H9 (cell line): ENCODE measurements at regions not wholly inside any gene's neighbourhood (a gene's known extent, or its start where the extent isn't known, plus 50 kb on each side); places are given as distances from the start of the nearest gene placed in this dataset.

Experiments
- DNase-seq: peaks from one replicate; pipeline ENCODE4 v3.0.0-alpha.2; 2017
- H2AFZ ChIP-seq: one replicate; pipeline ENCODE4 v1.6.1; 2013; ENCODE audit warnings: mild to moderate bottlenecking, low read length, control low read depth, moderate library complexity
- H2AK5ac ChIP-seq: 2 replicates; pipeline ENCODE4 v1.6.1; 2013; ENCODE audit warnings: low read length, control low read depth, mixed read lengths; ENCODE audit not compliant: insufficient read length
- H2BK120ac ChIP-seq: one replicate; pipeline ENCODE4 v1.6.1; 2013; ENCODE audit warnings: low read depth, mild to moderate bottlenecking, low read length, control low read depth, inconsistent platforms; ENCODE audit not compliant: poor library complexity, severe bottlenecking
- H2BK12ac ChIP-seq: 2 replicates; pipeline ENCODE4 v1.6.1; 2013; ENCODE audit warnings: low read length, control low read depth, mixed read lengths, low read depth; ENCODE audit not compliant: insufficient read length
- H2BK15ac ChIP-seq: 2 replicates; pipeline ENCODE4 v1.6.1; 2013; ENCODE audit warnings: low read depth, low read length, control low read depth
- H2BK20ac ChIP-seq: one replicate; pipeline ENCODE4 v1.6.1; 2013; ENCODE audit warnings: low read depth, mild to moderate bottlenecking, low read length, control low read depth, inconsistent platforms; ENCODE audit not compliant: poor library complexity, severe bottlenecking
- H2BK5ac ChIP-seq: 2 replicates; pipeline ENCODE4 v1.6.1; 2013; ENCODE audit warnings: low read length, control low read depth, mixed read lengths; ENCODE audit not compliant: insufficient read length
- H3K14ac ChIP-seq: 2 replicates; pipeline ENCODE4 v1.6.1; 2013; ENCODE audit warnings: low read length, control low read depth; ENCODE audit not compliant: insufficient read depth
- H3K18ac ChIP-seq: 2 replicates; pipeline ENCODE4 v1.6.1; 2013; ENCODE audit warnings: low read depth, mild to moderate bottlenecking, mixed read lengths, low read length, control low read depth; ENCODE audit not compliant: insufficient read length
- H3K23ac ChIP-seq: 2 replicates; pipeline ENCODE4 v1.6.1; 2013; ENCODE audit warnings: low read length, control low read depth, mixed read lengths, low read depth; ENCODE audit not compliant: insufficient read length
- H3K23me2 ChIP-seq: 2 replicates; pipeline ENCODE4 v1.6.1; 2013; ENCODE audit warnings: low read depth, mild to moderate bottlenecking, mixed read lengths, low read length, control low read depth; ENCODE audit not compliant: insufficient read length, poor library complexity, severe bottlenecking
- H3K27ac ChIP-seq: 2 replicates; pipeline ENCODE4 v1.5.1; 2013; ENCODE audit warnings: low read length, control low read depth, mixed read lengths, low read depth; ENCODE audit not compliant: insufficient read length
- H3K27me3 ChIP-seq: 2 replicates; pipeline ENCODE4 v1.6.1; 2013; ENCODE audit warnings: low read length, control low read depth, inconsistent platforms; ENCODE audit not compliant: insufficient read depth
- H3K4ac ChIP-seq: 2 replicates; pipeline ENCODE4 v1.6.1; 2013; ENCODE audit warnings: low read depth, mild to moderate bottlenecking, control low read depth, inconsistent platforms, low read length, moderate library complexity
- H3K4me1 ChIP-seq: 2 replicates; pipeline ENCODE4 v1.6.1; 2013; ENCODE audit warnings: low read length, control low read depth, inconsistent platforms; ENCODE audit not compliant: insufficient read depth
- H3K4me2 ChIP-seq: 2 replicates; pipeline ENCODE4 v1.6.1; 2013; ENCODE audit warnings: low read length, control low read depth, mixed read lengths; ENCODE audit not compliant: insufficient read length, insufficient read depth
- H3K56ac ChIP-seq: 2 replicates; pipeline ENCODE4 v1.6.1; 2013; ENCODE audit warnings: low read depth, mild to moderate bottlenecking, mixed read lengths, low read length, control low read depth; ENCODE audit not compliant: insufficient read length
- H3K79me1 ChIP-seq: 2 replicates; pipeline ENCODE4 v1.6.1; 2013; ENCODE audit warnings: low read depth, mild to moderate bottlenecking, moderate library complexity, low read length, control low read depth, inconsistent platforms; ENCODE audit not compliant: insufficient read depth, poor library complexity, severe bottlenecking
- H3K79me2 ChIP-seq: 2 replicates; pipeline ENCODE4 v1.6.1; 2013; ENCODE audit warnings: low read length, control low read depth, inconsistent platforms; ENCODE audit not compliant: insufficient read depth
- H3K9ac ChIP-seq: 2 replicates; pipeline ENCODE4 v1.6.1; 2013; ENCODE audit warnings: low read length, control low read depth, mixed read lengths; ENCODE audit not compliant: insufficient read length; ENCODE audit errors: extremely low read depth
- H3K9me3 ChIP-seq: one replicate; pipeline ENCODE4 v1.6.1; 2013; ENCODE audit warnings: low read depth, low read length, inconsistent platforms; ENCODE audit not compliant: control insufficient read depth
- H3T11ph ChIP-seq: one replicate; pipeline ENCODE4 v1.6.1; 2013; ENCODE audit warnings: mild to moderate bottlenecking, low read length, control low read depth, inconsistent platforms
- H4K20me1 ChIP-seq: one replicate; pipeline ENCODE4 v1.6.1; 2013; ENCODE audit not compliant: control insufficient read depth, insufficient read length, insufficient read depth
- H4K5ac ChIP-seq: 2 replicates; pipeline ENCODE4 v1.6.1; 2013; ENCODE audit warnings: low read depth, mild to moderate bottlenecking, mixed read lengths, low read length, control low read depth; ENCODE audit not compliant: insufficient read length
- H4K8ac ChIP-seq: replicated peaks from 2 replicates; pipeline ENCODE4 v1.6.1; 2013; ENCODE audit warnings: low read length, control low read depth, mixed read lengths, low read depth; ENCODE audit not compliant: insufficient read length
- H4K91ac ChIP-seq: 2 replicates; pipeline ENCODE4 v1.6.1; 2013; ENCODE audit warnings: low read depth, mild to moderate bottlenecking, moderate library complexity, mixed read lengths, low read length, control low read depth; ENCODE audit not compliant: insufficient read length
- H3K27ac Mint-ChIP-seq, 3 experiments: 2 replicates in 2 of 3; 3 replicates in 1 of 3; pipeline ENCODE4 v1.8.0; 2020 to 2021; ENCODE audit warnings: mixed read lengths in 3 of 3, mild to moderate bottlenecking in 1 of 3, moderate library complexity in 1 of 3
- H3K27me3 Mint-ChIP-seq: 2 replicates; pipeline ENCODE4 v1.8.0; 2021; ENCODE audit warnings: low read depth, mild to moderate bottlenecking, moderate library complexity, mixed read lengths
- H3K36me3 Mint-ChIP-seq, 3 experiments: 2 replicates in 2 of 3; 3 replicates in 1 of 3; pipeline ENCODE4 v1.8.0; 2020 to 2021; ENCODE audit warnings: low read depth in 3 of 3, mixed read lengths in 3 of 3; ENCODE audit not compliant: insufficient read depth in 1 of 3
- H3K4me1 Mint-ChIP-seq, 2 experiments: 2 replicates each; pipeline ENCODE4 v1.8.0; 2020; ENCODE audit warnings: mixed read lengths in 2 of 2
- H3K4me3 Mint-ChIP-seq, 2 experiments: 2 replicates in 1 of 2; 3 replicates in 1 of 2; pipeline ENCODE4 v1.8.0; 2020 to 2021; ENCODE audit warnings: mild to moderate bottlenecking in 2 of 2, mixed read lengths in 2 of 2, moderate library complexity in 1 of 2
- H3K9me3 Mint-ChIP-seq, 2 experiments: 2 replicates in 1 of 2; 3 replicates in 1 of 2; pipeline ENCODE4 v1.8.0; 2020; ENCODE audit warnings: mild to moderate bottlenecking in 2 of 2, mixed read lengths in 2 of 2, moderate library complexity in 1 of 2
- WGBS: extraction: QIAGEN DNeasy Blood & Tissue Kit; methylation state at CpG from one replicate; pipeline ENCODE4 v1.1.7; 2013; ENCODE audit warnings: missing lambda C conversion rate, low lambda C conversion rate, mixed read lengths; ENCODE audit not compliant: insufficient read length; ENCODE audit errors: extremely low coverage; 5-methylcytosine and 5-hydroxymethylcytosine counted together
- TF ChIP-seq, protein P1 (sequence below): fragments of 200-600 bp; sonication (generic); conservative IDR thresholded peaks from 3 replicates; pipeline ENCODE4 v1.8.0; 2021; ENCODE audit warnings: antibody characterized with exemption, mild to moderate bottlenecking

DNA sequence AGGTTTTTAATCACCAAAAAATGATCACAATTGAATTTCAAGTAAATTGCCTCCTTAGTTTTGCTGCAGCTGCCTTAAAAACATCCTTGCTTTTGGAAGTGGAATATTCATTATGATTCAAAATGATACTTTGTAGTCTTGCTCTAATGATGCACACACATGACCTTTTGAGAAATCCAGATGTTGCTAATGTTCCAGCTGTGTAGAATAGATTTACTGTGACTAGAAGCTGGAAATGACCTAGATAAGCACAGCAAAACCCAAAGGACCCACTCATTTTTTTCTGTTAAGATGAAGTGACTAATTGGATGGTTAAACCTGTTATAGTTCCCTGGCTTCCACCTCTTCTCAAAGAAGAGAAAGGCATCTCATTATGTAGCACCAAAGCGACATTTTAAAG, 64.6 kb upstream of the RALGPS2 start:
- Histone ChIP-seq H3K79me1 (no peaks in the 10 kb centered on the region), H3K23me2 (no peaks in the 10 kb centered on the region), H4K5ac (no peak overlapping the region), H2AK5ac (no peak overlapping the region), H3K27ac (no peak overlapping the region), H2BK20ac (no peak overlapping the region), H4K20me1 (no peaks in the 10 kb centered on the region), H3K9ac (no peak overlapping the region), H2BK15ac (no peak overlapping the region), H4K8ac (no peak overlapping the region), H2BK120ac (no peak overlapping the region), H3K14ac (no peak overlapping the region), H3K4me2 (no peak overlapping the region), H2BK5ac (no peak overlapping the region), H3K27me3 (no peaks in the 10 kb centered on the region), H4K91ac (no peak overlapping the region), H2BK12ac (no peak overlapping the region), H2AFZ (no peak overlapping the region), H3K56ac (no peak overlapping the region), H3K4ac (no peak overlapping the region), H3K9me3 (no peaks in the 10 kb centered on the region), H3K4me1 (no peaks in the 10 kb centered on the region), H3K18ac (no peak overlapping the region), H3K79me2 (no peaks in the 10 kb centered on the region), H3K23ac (no peak overlapping the region), H3T11ph (no peak overlapping the region)
- Mint-ChIP-seq H3K36me3 (no peaks in the 10 kb centered on the region), H3K27ac (no peak overlapping the region; a peak in 1 of 7 replicates), H3K4me1 (0 out of 4 replicates have a peak, but pooled peaks cover 0 to 3% of the 10 kb centered on the region in 2 experiments), H3K4me3 (no peak overlapping the region), H3K9me3 (no peaks in the 10 kb centered on the region), H3K27me3 (peaks cover 5% of the 10 kb centered on the region; the same call in 1 of the 2 replicates)
- no CpG with 5 or more reads among the region's 1 CpG for WGBS
- TF ChIP-seq, protein P1, sequence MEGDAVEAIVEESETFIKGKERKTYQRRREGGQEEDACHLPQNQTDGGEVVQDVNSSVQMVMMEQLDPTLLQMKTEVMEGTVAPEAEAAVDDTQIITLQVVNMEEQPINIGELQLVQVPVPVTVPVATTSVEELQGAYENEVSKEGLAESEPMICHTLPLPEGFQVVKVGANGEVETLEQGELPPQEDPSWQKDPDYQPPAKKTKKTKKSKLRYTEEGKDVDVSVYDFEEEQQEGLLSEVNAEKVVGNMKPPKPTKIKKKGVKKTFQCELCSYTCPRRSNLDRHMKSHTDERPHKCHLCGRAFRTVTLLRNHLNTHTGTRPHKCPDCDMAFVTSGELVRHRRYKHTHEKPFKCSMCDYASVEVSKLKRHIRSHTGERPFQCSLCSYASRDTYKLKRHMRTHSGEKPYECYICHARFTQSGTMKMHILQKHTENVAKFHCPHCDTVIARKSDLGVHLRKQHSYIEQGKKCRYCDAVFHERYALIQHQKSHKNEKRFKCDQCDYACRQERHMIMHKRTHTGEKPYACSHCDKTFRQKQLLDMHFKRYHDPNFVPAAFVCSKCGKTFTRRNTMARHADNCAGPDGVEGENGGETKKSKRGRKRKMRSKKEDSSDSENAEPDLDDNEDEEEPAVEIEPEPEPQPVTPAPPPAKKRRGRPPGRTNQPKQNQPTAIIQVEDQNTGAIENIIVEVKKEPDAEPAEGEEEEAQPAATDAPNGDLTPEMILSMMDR = no peak
- DNase-seq = no peak
